Common myeloid progenitor, CD34-positive (primary cell): ENCODE measurements at regions not wholly inside any gene's neighbourhood (a gene's known extent, or its start where the extent isn't known, plus 50 kb on each side); places are given as distances from the start of the nearest gene placed in this dataset.

Experiments used
- CTCF ChIA-PET: fragments of 350-600 bp; sonication (Branson Sonifier 250); formaldehyde crosslinking; loops from one replicate; lab custom pipeline; 2021; ENCODE audit warnings: antibody characterized with exemption; lab: Charles Lee
- POLR2A ChIA-PET: fragments of 350-600 bp; sonication (Branson Sonifier 250); formaldehyde crosslinking; loops from one replicate; lab custom pipeline; 2021; ENCODE audit warnings: antibody characterized with exemption; lab: Charles Lee
- DNase-seq, 3 donors: peaks; one replicate each; pipeline versions ENCODE4 v3.0.0 to v3.0.0-alpha.2; 2013
- H3K27ac ChIP-seq, 2 experiments: 1 replicate in 1 of 2; 2 replicates in 1 of 2; pipeline ENCODE4 v1.7.0; 2013; ENCODE audit warnings: inconsistent platforms in 2 of 2, low read length in 2 of 2, mild to moderate bottlenecking in 2 of 2, low read depth in 1 of 2, moderate library complexity in 1 of 2; ENCODE audit not compliant: severe bottlenecking in 2 of 2, insufficient read depth in 1 of 2, poor library complexity in 1 of 2
- H3K27me3 ChIP-seq, 5 experiments: replicated peaks in 2 of 5; 1 replicate in 3 of 5; 2 replicates in 2 of 5; pipeline versions ENCODE4 v1.6.1 to v1.7.0; 2013; ENCODE audit warnings: low read length in 4 of 5, mild to moderate bottlenecking in 2 of 5, moderate library complexity in 2 of 5, inconsistent platforms in 1 of 5; ENCODE audit not compliant: insufficient read depth in 5 of 5, control insufficient read depth in 4 of 5
- H3K36me3 ChIP-seq, 4 experiments: 1 replicate in 2 of 4; 2 replicates in 2 of 4; pipeline versions ENCODE4 v1.6.1 to v1.7.0; 2013; ENCODE audit warnings: low read length in 3 of 4, control low read depth in 1 of 4, mild to moderate bottlenecking in 1 of 4; ENCODE audit not compliant: control insufficient read depth in 4 of 4, insufficient read depth in 4 of 4
- H3K4me1 ChIP-seq, 4 experiments: 1 replicate in 3 of 4; 2 replicates in 1 of 4; pipeline versions ENCODE4 v1.6.1 to v1.7.1; 2013; ENCODE audit warnings: low read length in 3 of 4, mild to moderate bottlenecking in 3 of 4, control low read depth in 1 of 4, inconsistent platforms in 1 of 4, moderate library complexity in 1 of 4; ENCODE audit not compliant: control insufficient read depth in 4 of 4, insufficient read depth in 4 of 4; ENCODE audit errors: control extremely low read depth in 1 of 4
- H3K4me3 ChIP-seq, 7 experiments: 1 replicate in 4 of 7; 2 replicates in 3 of 7; pipeline versions ENCODE4 v1.5.1 to v1.7.0; 2013; ENCODE audit warnings: mild to moderate bottlenecking in 7 of 7, low read length in 6 of 7, moderate library complexity in 6 of 7, inconsistent platforms in 2 of 7, low read depth in 2 of 7, control low read depth in 1 of 7; ENCODE audit not compliant: insufficient read depth in 4 of 7, control insufficient read depth in 1 of 7; ENCODE audit errors: extremely low read depth in 1 of 7
- H3K9me3 ChIP-seq, 5 experiments: 1 replicate in 4 of 5; 2 replicates in 1 of 5; pipeline versions ENCODE4 v1.6.1 to v1.7.1; 2013; ENCODE audit warnings: low read length in 4 of 5, mild to moderate bottlenecking in 2 of 5, inconsistent platforms in 1 of 5, low read depth in 1 of 5, moderate library complexity in 1 of 5; ENCODE audit not compliant: control insufficient read depth in 4 of 5, insufficient read depth in 2 of 5; ENCODE audit errors: control extremely low read depth in 1 of 5
- WGBS: methylation state at CpG from one replicate; pipeline ENCODE4 v1.1.5; 2013; ENCODE audit not compliant: insufficient coverage; 5-methylcytosine and 5-hydroxymethylcytosine counted together

- Histone ChIP-seq H3K4me3 (no peak overlapping the region), H3K36me3 (no peaks in the 10 kb centered on the region), H3K27me3 (no peaks in the 10 kb centered on the region), H3K9me3 (no peaks in the 10 kb centered on the region), H3K27ac (no peak overlapping the region), H3K4me1 (no peaks in the 10 kb centered on the region)
- DNase-seq = no peak
- 92% methylated on average over 5 of the region's 9 CpGs for WGBS
- ChIA-PET POLR2A (no interaction called here), CTCF (no interaction called here)
Observed at GRCh38 chr4:169909479-169909878, 116.7 kb downstream of the MFAP3L start.

DNA sequence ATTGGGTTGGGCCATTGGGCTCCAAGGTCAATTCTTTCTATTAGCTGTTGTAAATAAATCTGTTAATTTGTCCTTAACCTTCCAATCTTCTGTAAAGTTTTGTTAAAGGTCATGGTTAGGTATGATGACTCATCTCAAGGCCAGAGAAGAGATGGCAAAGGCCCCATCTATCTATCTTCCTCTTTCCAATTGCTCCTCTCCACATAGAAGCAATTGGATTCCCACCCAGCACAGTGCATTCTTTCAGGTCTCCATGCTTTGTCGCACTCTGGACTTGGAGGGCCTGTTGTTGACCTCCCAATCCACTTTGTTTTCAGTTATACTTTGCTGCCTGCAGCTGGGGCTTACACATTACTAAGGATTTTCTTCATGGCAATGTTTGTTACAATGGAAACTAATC, 118.5 kb downstream of the MFAP3L start:
- POLR2A ChIA-PET = no interaction called here
- no peaks in the 10 kb centered on the region for H3K36me3 ChIP-seq
- no peaks in the 10 kb centered on the region for H3K9me3 ChIP-seq
- WGBS = 100% methylated on average over 1 of the region's 1 CpG
- CTCF ChIA-PET = no interaction called here
- H3K4me3 ChIP-seq = no peak overlapping the region
- H3K27me3 ChIP-seq = no peaks in the 10 kb centered on the region
- no peak for DNase-seq
- H3K27ac ChIP-seq = no peak overlapping the region
- H3K4me1 ChIP-seq = no peaks in the 10 kb centered on the region

DNA sequence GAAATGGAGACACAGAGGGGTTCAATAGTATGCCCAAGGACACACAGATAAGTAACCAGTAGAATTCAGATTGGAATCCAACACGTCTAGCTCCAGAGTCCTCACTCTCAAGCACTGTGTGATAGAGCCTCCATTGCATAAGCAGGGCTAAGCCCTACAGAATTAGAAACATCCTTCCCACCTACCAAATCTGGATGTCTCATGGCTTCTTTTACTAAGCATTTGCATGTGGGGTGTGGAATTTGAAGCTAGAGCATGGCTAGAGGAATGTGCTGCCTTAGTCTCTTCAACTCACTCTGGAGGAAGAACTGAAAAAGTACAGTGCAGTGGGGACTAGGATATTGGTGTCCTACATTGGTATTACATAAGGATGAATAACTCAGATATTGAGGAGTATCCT, 119.4 kb downstream of the MFAP3L start:
- no CpG with 5 or more reads among the region's 1 CpG for WGBS
- no peaks in the 10 kb centered on the region for H3K27me3 ChIP-seq
- CTCF ChIA-PET = interaction anchor here (1.2 kb wide), 1 partner anchor 9 kb away, joined by 3 read pairs; no protein-coding TSS in a partner anchor
- H3K4me3 ChIP-seq = no peak overlapping the region
- H3K9me3 ChIP-seq = no peaks in the 10 kb centered on the region
- DNase-seq = no peak
- H3K27ac ChIP-seq = no peak overlapping the region
- no peaks in the 10 kb centered on the region for H3K36me3 ChIP-seq
- H3K4me1 ChIP-seq = no peaks in the 10 kb centered on the region
- POLR2A ChIA-PET = interaction anchor here (0.7 kb wide), 1 partner anchor 16 kb away, joined by 3 read pairs; no protein-coding TSS in a partner anchor

DNA sequence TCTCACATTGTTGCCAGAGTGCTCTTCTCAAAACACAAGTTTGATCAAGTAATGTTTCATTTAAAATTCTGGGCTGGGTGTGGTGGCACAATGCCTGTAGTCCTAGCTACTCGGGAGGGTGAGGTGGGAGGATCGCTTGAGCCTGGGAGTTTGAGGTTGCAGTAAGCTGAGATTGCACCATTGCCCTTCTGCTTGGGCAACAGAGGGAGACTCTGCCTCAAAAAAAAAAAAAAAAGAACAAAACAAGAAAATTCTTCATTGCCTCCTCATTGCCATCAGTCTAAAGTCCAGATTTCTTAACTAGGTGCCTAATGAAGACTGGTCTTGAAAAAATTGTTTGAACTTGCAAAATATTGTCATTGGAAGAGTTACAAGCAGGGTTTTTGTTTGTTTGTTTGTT, 120.1 kb downstream of the MFAP3L start:
- H3K36me3 ChIP-seq = no peaks in the 10 kb centered on the region
- no CpG with 5 or more reads among the region's 2 CpGs for WGBS

DNA sequence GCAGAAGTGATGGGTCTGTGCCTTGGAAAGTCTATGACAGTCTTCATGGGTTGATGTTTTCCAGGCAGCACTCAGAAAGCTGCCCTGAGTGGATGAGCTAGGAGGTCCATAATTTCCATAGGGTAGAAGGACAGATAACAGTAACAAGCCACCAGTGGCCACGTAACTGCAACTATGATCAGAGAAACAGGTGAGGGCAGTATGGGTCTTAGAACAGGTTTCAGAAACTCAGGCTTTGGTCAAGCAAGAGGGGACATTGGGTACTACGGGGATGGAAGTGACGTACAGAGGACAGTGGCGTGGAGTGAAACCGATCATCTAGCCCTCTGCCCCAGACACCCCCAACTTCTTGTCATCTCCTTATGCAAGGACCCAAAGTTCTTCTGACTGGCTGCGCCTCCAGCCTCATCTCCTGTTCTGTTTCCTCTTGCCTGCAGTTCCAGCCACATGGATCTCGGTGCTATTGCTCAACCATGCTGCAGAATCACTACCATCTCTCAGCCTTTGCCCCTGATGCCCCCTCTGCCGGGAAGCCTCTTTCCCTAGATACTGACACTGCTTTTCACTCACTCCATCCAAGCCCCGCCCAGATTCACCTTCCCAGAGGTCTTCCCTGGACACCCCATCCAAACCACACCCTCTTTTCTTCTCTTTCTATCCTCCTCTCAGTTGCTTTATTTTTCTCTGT, 123.4 kb downstream of the MFAP3L start:
- Histone ChIP-seq H3K36me3 (no peaks in the 10 kb centered on the region), H3K4me1 (no peaks in the 10 kb centered on the region), H3K9me3 (no peaks in the 10 kb centered on the region), H3K4me3 (no peak overlapping the region), H3K27me3 (no peaks in the 10 kb centered on the region), H3K27ac (no peak overlapping the region)
- 94% methylated on average over 7 of the region's 9 CpGs for WGBS
- DNase-seq = no peak
- ChIA-PET CTCF (interaction anchor here (0.9 kb wide), 1 partner anchor 13 kb away, joined by 3 read pairs; no protein-coding TSS in a partner anchor), POLR2A (no interaction called here)

More for the DNA sequence above, 120.1 kb downstream of the MFAP3L start:
- no peak for DNase-seq
- no peaks in the 10 kb centered on the region for H3K4me1 ChIP-seq
- no peaks in the 10 kb centered on the region for H3K9me3 ChIP-seq
- H3K4me3 ChIP-seq = no peak overlapping the region
- no peak overlapping the region for H3K27ac ChIP-seq
- ChIA-PET POLR2A (interaction anchor here (0.7 kb wide), 1 partner anchor 15 kb away, joined by 3 read pairs; no protein-coding TSS in a partner anchor), CTCF (interaction anchor here (1.2 kb wide), 1 partner anchor 9 kb away, joined by 3 read pairs; no protein-coding TSS in a partner anchor)
- H3K27me3 ChIP-seq = no peaks in the 10 kb centered on the region

DNA sequence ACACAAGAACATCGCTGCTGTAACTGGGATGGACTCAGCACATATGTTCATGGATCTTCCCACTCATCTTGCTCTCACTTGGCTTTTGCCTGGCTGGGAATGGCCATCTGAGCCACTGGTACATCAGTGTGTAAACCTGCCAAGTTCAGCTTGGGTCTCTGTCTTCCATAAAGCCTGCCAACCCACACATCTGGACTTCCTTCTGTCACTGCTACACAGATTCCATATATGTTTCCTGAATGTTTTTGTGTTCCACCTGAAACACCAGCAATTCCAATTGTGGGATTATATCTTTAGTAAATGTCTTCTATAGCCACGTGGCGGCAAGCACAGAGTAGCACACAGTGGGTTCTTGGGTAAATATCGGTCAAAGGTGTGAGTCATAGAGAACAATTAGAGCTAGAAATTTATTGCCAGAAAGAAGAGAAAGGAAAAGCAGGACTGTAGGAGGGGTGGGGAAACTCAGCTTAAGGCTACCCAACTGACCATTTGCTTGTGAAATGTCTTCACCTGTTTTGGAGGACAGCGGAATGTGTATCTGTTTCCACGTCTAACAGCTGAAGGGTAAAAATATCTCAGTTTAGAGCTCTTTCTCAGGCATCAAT, 125.9 kb downstream of the MFAP3L start:
- Histone ChIP-seq H3K27me3 (no peaks in the 10 kb centered on the region), H3K27ac (no peak overlapping the region), H3K9me3 (no peaks in the 10 kb centered on the region), H3K4me3 (no peak overlapping the region), H3K4me1 (no peaks in the 10 kb centered on the region), H3K36me3 (no peaks in the 10 kb centered on the region)
- 98% methylated on average over 6 of the region's 6 CpGs for WGBS
- DNase-seq = no peak
- ChIA-PET POLR2A (interaction anchor here (0.6 kb wide), 1 partner anchor 54 kb away, joined by 3 read pairs; no protein-coding TSS in a partner anchor), CTCF (no interaction called here)

- DNase-seq = no peak
- H3K36me3 ChIP-seq = no peaks in the 10 kb centered on the region
- ChIA-PET POLR2A (no interaction called here), CTCF (interaction anchor here (0.6 kb wide), 1 partner anchor 52 kb away, joined by 3 read pairs; no protein-coding TSS in a partner anchor)
- WGBS = 95% methylated on average over 2 of the region's 2 CpGs
- no peaks in the 10 kb centered on the region for H3K9me3 ChIP-seq
- no peaks in the 10 kb centered on the region for H3K27me3 ChIP-seq
- no peaks in the 10 kb centered on the region for H3K4me1 ChIP-seq
- H3K27ac ChIP-seq = no peak overlapping the region
- H3K4me3 ChIP-seq = no peak overlapping the region
Observed at GRCh38 chr4:169899295-169899694, 126.9 kb downstream of the MFAP3L start.
